Endothelial cell of umbilical vein (primary cell): ENCODE measurements at regions not wholly inside any gene's neighbourhood (a gene's known extent, or its start where the extent isn't known, plus 50 kb on each side); places are given as distances from the start of the nearest gene placed in this dataset.

Source experiments
- BruUV-seq: library from RNA; stranded (reverse); fragments of 400-500 nt; replicated peaks from 2 replicates; lab custom pipeline; 2021; lab: Mats Ljungman, UMichigan
- CTCF ChIA-PET: fragments of 300-600, 350-600 bp; sonication (Branson Sonifier 250); formaldehyde crosslinking; loops from one replicate; lab custom pipeline; 2021; ENCODE audit warnings: antibody characterized with exemption, inconsistent platforms; lab: Charles Lee
- POLR2A ChIA-PET: fragments of 300-600, 350-600 bp; sonication (Branson Sonifier 250); formaldehyde crosslinking; loops from one replicate; lab custom pipeline; 2021; ENCODE audit warnings: antibody characterized with exemption, inconsistent platforms; lab: Charles Lee
- DNase-seq: peaks from one replicate; pipeline ENCODE4 v3.0.0-alpha.2; 2011; ENCODE audit warnings: low read depth, low spot score
- FAIRE-seq: peaks from 2 replicates; lab custom pipeline; 2011; peaks lifted over from hg19 to GRCh38; lab: Jason Lieb, UNC
- H2AFZ ChIP-seq: 2 replicates; pipeline ENCODE4 v1.6.0; 2012; ENCODE audit warnings: low read depth, low read length, control low read depth, inconsistent platforms
- H3K27ac ChIP-seq: 2 replicates; pipeline ENCODE4 v1.5.1; 2011; ENCODE audit warnings: low read depth, mild to moderate bottlenecking, control low read depth, low read length, moderate library complexity; ENCODE audit not compliant: insufficient read depth
- H3K27me3 ChIP-seq, 2 experiments: 2 replicates each; pipeline versions ENCODE4 v1.6.0 to v1.6.1; 2011; ENCODE audit warnings: low read length in 2 of 2, mixed read lengths in 1 of 2; ENCODE audit not compliant: control insufficient read depth in 2 of 2, insufficient read depth in 2 of 2
- H3K36me3 ChIP-seq, 2 experiments: 2 replicates in 1 of 2; 3 replicates in 1 of 2; pipeline ENCODE4 v1.5.1; 2011; ENCODE audit warnings: low read length in 2 of 2, mild to moderate bottlenecking in 1 of 2, moderate library complexity in 1 of 2; ENCODE audit not compliant: control insufficient read depth in 2 of 2, insufficient read depth in 2 of 2; ENCODE audit errors: extremely low read depth in 1 of 2
- H3K4me1 ChIP-seq: 3 replicates; pipeline ENCODE4 v1.5.1; 2011; ENCODE audit warnings: mild to moderate bottlenecking, low read length; ENCODE audit not compliant: control insufficient read depth, insufficient read depth; ENCODE audit errors: extremely low read depth
- H3K4me2 ChIP-seq: 2 replicates; pipeline ENCODE4 v1.6.1; 2011; ENCODE audit warnings: low read length, control low read depth, mixed read lengths; ENCODE audit not compliant: insufficient read depth
- H3K4me3 ChIP-seq, 3 experiments: fragments of 200-600 bp in 1 of 3; sonication (generic), shearing (Covaris generic) in 1 of 3; replicated peaks in 1 of 3; 2 replicates each; pipeline ENCODE4 v1.5.1; 2011 to 2016; ENCODE audit warnings: control low read depth in 3 of 3, low read length in 3 of 3, mild to moderate bottlenecking in 2 of 3, inconsistent platforms in 1 of 3, low read depth in 1 of 3, moderate library complexity in 1 of 3; ENCODE audit not compliant: insufficient read depth in 1 of 3
- H3K79me2 ChIP-seq: 2 replicates; pipeline ENCODE4 v1.6.0; 2012; ENCODE audit warnings: low read length, inconsistent platforms; ENCODE audit not compliant: control insufficient read depth, insufficient read depth
- H3K9ac ChIP-seq: replicated peaks from 2 replicates; pipeline ENCODE3; 2011; ENCODE audit warnings: low read length, control low read depth; ENCODE audit not compliant: insufficient read depth; ENCODE audit errors: extremely low read depth
- H3K9me1 ChIP-seq: replicated peaks from 3 replicates; pipeline ENCODE4 v1.6.0; 2011; ENCODE audit warnings: mild to moderate bottlenecking, low read length; ENCODE audit not compliant: control insufficient read depth, insufficient read depth; ENCODE audit errors: extremely low read depth
- H3K9me3 ChIP-seq: replicated peaks from 2 replicates; pipeline ENCODE4 v1.5.1; 2012; ENCODE audit warnings: low read length, inconsistent platforms; ENCODE audit not compliant: control insufficient read depth, insufficient read depth
- H4K20me1 ChIP-seq: replicated peaks from 2 replicates; pipeline ENCODE3; 2011; ENCODE audit warnings: mild to moderate bottlenecking, low read length; ENCODE audit not compliant: control insufficient read depth, insufficient read depth; ENCODE audit errors: extremely low read depth
- CTCF ChIP-seq, 2 donors: IDR thresholded peaks; 1 replicate in 1 of 2; 2 replicates in 1 of 2; pipeline ENCODE4 v1.5.1; 2011; ENCODE audit warnings: low read length in 2 of 2, mild to moderate bottlenecking in 2 of 2, moderate library complexity in 2 of 2, control low read depth in 1 of 2, inconsistent platforms in 1 of 2, low read depth in 1 of 2; ENCODE audit not compliant: insufficient read depth in 1 of 2; ENCODE audit errors: extremely low read depth in 1 of 2
- EZH2 ChIP-seq: IDR thresholded peaks from 2 replicates; pipeline ENCODE4 v1.6.1; 2012; ENCODE audit warnings: borderline replicate concordance, low read depth, mild to moderate bottlenecking, moderate library complexity, low read length, inconsistent platforms; ENCODE audit not compliant: severe bottlenecking
- FOS ChIP-seq: IDR thresholded peaks from 2 replicates; pipeline ENCODE4 v1.6.1; 2011; ENCODE audit warnings: mild to moderate bottlenecking, low read length, moderate library complexity, borderline replicate concordance; ENCODE audit not compliant: insufficient read depth
- GATA2 ChIP-seq: IDR thresholded peaks from 2 replicates; pipeline ENCODE4 v1.7.0; 2011; ENCODE audit warnings: low read depth, mild to moderate bottlenecking, moderate library complexity, mixed read lengths, low read length; ENCODE audit not compliant: insufficient read length, insufficient read depth
- JUN ChIP-seq: IDR thresholded peaks from 2 replicates; pipeline ENCODE4 v1.6.1; 2011; ENCODE audit warnings: borderline replicate concordance, low read depth; ENCODE audit not compliant: insufficient read length, insufficient read depth
- MAX ChIP-seq: IDR thresholded peaks from 2 replicates; pipeline ENCODE4 v1.6.1; 2011; ENCODE audit not compliant: insufficient read depth, insufficient read length
- MYC ChIP-seq: IDR thresholded peaks from one replicate; pipeline ENCODE4 v1.6.1; 2011; ENCODE audit warnings: mild to moderate bottlenecking, low read depth, low read length
- POLR2A ChIP-seq: IDR thresholded peaks from 2 replicates; pipeline ENCODE4 v1.6.1; 2012; ENCODE audit warnings: low read depth, mild to moderate bottlenecking, control low read depth, low read length
- POLR2AphosphoS5 ChIP-seq: IDR thresholded peaks from 2 replicates; pipeline ENCODE4 v1.6.1; 2012; ENCODE audit warnings: low read depth, mild to moderate bottlenecking, control low read depth, low read length, moderate library complexity; ENCODE audit not compliant: insufficient read depth
- dilution Hi-C: fragments of 300-500 bp; cut with MboI; formaldehyde crosslinking; loops from one replicate; pipeline ENCODE4 v1.15.0; 2019; ENCODE audit warnings: low sequenced_read_pairs; ENCODE audit not compliant: extremely low pct_ligation_motif_present
- intact Hi-C: fragments of 100-400 bp; cut with micrococcal nuclease; formaldehyde crosslinking; loops from one replicate; pipeline ENCODE4 v1.10.0; 2022

- no peaks in the 10 kb centered on the region for H3K79me2 ChIP-seq
- POLR2A ChIA-PET: no interaction called here
- intact Hi-C loops (no loop called here), dilution Hi-C loops (no loop called here)
- no peaks in the 10 kb centered on the region for H3K36me3 ChIP-seq
- H3K9me1 ChIP-seq: no peaks in the 10 kb centered on the region
- no peak overlapping the region for H2AFZ ChIP-seq
- no peak overlapping the region for H3K9ac ChIP-seq
- no peak for FAIRE-seq
- H4K20me1 ChIP-seq: no peaks in the 10 kb centered on the region
- no peak overlapping the region for H3K27ac ChIP-seq
- no peak overlapping the region for H3K4me2 ChIP-seq
- peaks cover 3 to 11% of the 10 kb centered on the region in 2 experiments for H3K27me3 ChIP-seq
- no TSS peak for BruUV-seq
- DNase-seq: no peak
- CTCF ChIA-PET: interaction anchor here (0.8 kb wide), 1 partner anchor 126 kb away, joined by 4 read pairs; no protein-coding TSS in a partner anchor
- H3K9me3 ChIP-seq: no peaks in the 10 kb centered on the region
- no peaks in the 10 kb centered on the region for H3K4me1 ChIP-seq
- TF ChIP-seq CTCF (IDR thresholded peaks at IDR 0.05; ENCODE audit: extremely low read depth in 1 of 2, insufficient read depth in 1 of 2, low read depth in 1 of 2, low read length in 2 of 2) (no peak), GATA2 (no peak), MYC (no peak), POLR2A (no peak), POLR2AphosphoS5 (no peak)
- no peak overlapping the region for H3K4me3 ChIP-seq
Measured at GRCh38 chr9:69987457-69987856, 56.2 kb upstream of the MAMDC2 start.

GRCh38 chr9:69993110-69993509 lies 50.5 kb upstream of the MAMDC2 start:
- FAIRE-seq: no peak
- CTCF ChIA-PET: interaction anchor here (1.0 to 2.4 kb wide), 3 partner anchors 13 to 121 kb away, joined by 4 to 8 read pairs (median 8); no protein-coding TSS in a partner anchor

More at GRCh38 chr9:69993110-69993509, 50.5 kb upstream of the MAMDC2 start:
- Histone ChIP-seq H3K9me3 (no peaks in the 10 kb centered on the region), H3K9me1 (no peaks in the 10 kb centered on the region), H3K79me2 (no peaks in the 10 kb centered on the region), H3K4me1 (no peaks in the 10 kb centered on the region), H3K27me3 (peaks cover 2 to 16% of the 10 kb centered on the region in 2 experiments), H3K36me3 (no peaks in the 10 kb centered on the region), H3K27ac (no peak overlapping the region), H4K20me1 (no peaks in the 10 kb centered on the region), H3K9ac (no peak overlapping the region), H3K4me2 (no peak overlapping the region), H3K4me3 (no peak overlapping the region), H2AFZ (no peak overlapping the region)
- dilution Hi-C loops: no loop called here
- intact Hi-C loops: no loop called here
- POLR2A ChIA-PET: no interaction called here
- TF ChIP-seq GATA2: no peak
- TF ChIP-seq CTCF (IDR thresholded peaks at IDR 0.05; ENCODE audit: extremely low read depth in 1 of 2, insufficient read depth in 1 of 2, low read depth in 1 of 2, low read length in 2 of 2): no peak
- no peak for TF ChIP-seq MYC
- no peak for TF ChIP-seq MAX
- no peak for TF ChIP-seq EZH2
- TF ChIP-seq FOS: no peak
- no peak for TF ChIP-seq POLR2AphosphoS5
- TF ChIP-seq JUN: no peak
- TF ChIP-seq POLR2A: no peak
- no peak for DNase-seq
- BruUV-seq: no TSS peak
